ENCODE measurements at regions not wholly inside any gene's neighbourhood (a gene's known extent, or its start where the extent isn't known, plus 50 kb on each side); places are given as distances from the start of the nearest gene placed in this dataset.
A peak's percentile ranks its signal among the peaks of the same experiment; 100 is the strongest.

DNA sequence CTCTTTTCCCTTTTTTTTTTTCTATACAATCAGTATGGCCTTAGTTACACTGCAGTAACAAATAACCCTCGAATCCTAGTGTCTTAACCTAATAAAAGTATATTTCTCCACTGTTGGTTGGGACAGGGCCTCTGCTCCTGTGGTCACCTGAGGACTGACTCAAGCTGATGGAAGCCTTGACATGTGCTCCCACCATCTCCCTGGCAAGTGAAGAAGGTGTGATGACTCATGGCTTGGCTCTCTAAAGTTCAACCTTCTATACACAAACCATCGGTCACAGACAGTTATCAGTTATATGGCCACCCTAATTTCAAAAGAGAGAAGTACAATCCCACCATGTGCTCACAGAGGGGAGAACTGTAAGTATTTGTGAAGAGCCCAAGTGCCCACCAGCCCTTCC lies 65.8 kb upstream of the CACNA2D3 start:
- TF ChIP-seq CTCF (IDR thresholded peaks at IDR 0.05; ENCODE audit: insufficient read depth, low read depth, low read length) = no peak
- TF ChIP-seq EZH2 (IDR thresholded peaks at IDR 0.05; ENCODE audit: insufficient read depth, low read length) = no peak
- Mint-ChIP-seq H3K27ac (ENCODE audit: unreplicated experiment) (no peak overlapping the region), H3K4me3 (ENCODE audit: unreplicated experiment) (no peak overlapping the region), H3K27me3 (ENCODE audit: low read depth, unreplicated experiment) (peaks cover 13% of the 10 kb centered on the region), H3K4me1 (ENCODE audit: low read depth, unreplicated experiment) (no peaks in the 10 kb centered on the region), H3K9me3 (ENCODE audit: unreplicated experiment) (no peaks in the 10 kb centered on the region), H3K36me3 (ENCODE audit: low read depth, unreplicated experiment) (no peaks in the 10 kb centered on the region)
- Histone ChIP-seq H3K27ac (ENCODE audit: low read depth, low read length) (no peak overlapping the region), H3K4me3 (ENCODE audit: insufficient read depth, low read depth, low read length) (no peak overlapping the region), H4K20me1 (ENCODE audit: insufficient read depth, low read length) (no peaks in the 10 kb centered on the region), H3K9me3 (ENCODE audit: insufficient read depth, low read depth, low read length) (no peaks in the 10 kb centered on the region), H3K4me2 (ENCODE audit: low read length) (no peak overlapping the region), H3K36me3 (ENCODE audit: insufficient read depth, low read length) (no peaks in the 10 kb centered on the region), H3K9ac (ENCODE audit: low read length) (no peak overlapping the region), H3K4me1 (ENCODE audit: insufficient read depth, low read length) (no peaks in the 10 kb centered on the region), H3K27me3 (ENCODE audit: insufficient read depth, low read length) (peaks cover 2% of the 10 kb centered on the region), H2AFZ (ENCODE audit: low read depth, low read length) (no peak overlapping the region), H3K79me2 (ENCODE audit: insufficient read depth, low read length) (no peaks in the 10 kb centered on the region)
- FAIRE-seq (no peak), DNase-seq (ENCODE audit: low read depth) (peak; percentile 47)

DNA sequence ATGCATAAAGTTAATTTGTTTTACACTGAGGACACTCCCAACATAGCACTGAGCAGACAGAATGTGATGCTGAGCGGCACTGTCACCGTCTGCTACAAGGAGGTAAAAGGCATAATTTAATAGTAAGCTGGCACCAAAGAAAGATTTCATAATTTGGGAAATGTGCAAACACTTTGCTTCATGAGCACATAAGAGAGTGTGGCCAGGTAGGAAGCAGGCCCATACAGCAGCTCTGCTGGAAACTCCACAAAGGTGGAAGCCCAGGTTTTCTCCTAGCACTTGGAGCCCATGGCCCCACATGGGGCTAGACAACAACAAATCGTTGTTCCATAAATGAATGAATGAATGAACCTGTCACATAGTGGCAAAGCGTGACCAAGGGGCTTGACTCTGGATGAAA lies 68.5 kb upstream of the CACNA2D3 start:
- TF ChIP-seq EZH2 (IDR thresholded peaks at IDR 0.05; ENCODE audit: insufficient read depth, low read length) = no peak
- no peak for TF ChIP-seq CTCF (IDR thresholded peaks at IDR 0.05; ENCODE audit: insufficient read depth, low read depth, low read length)
- Histone ChIP-seq H3K4me3 (ENCODE audit: insufficient read depth, low read depth, low read length) (no peak overlapping the region), H3K4me2 (ENCODE audit: low read length) (no peak overlapping the region), H3K27me3 (ENCODE audit: insufficient read depth, low read length) (peaks cover 2% of the 10 kb centered on the region), H3K9ac (ENCODE audit: low read length) (no peak overlapping the region), H3K4me1 (ENCODE audit: insufficient read depth, low read length) (no peaks in the 10 kb centered on the region), H4K20me1 (ENCODE audit: insufficient read depth, low read length) (no peaks in the 10 kb centered on the region), H3K79me2 (ENCODE audit: insufficient read depth, low read length) (no peaks in the 10 kb centered on the region), H3K27ac (ENCODE audit: low read depth, low read length) (no peak overlapping the region), H3K36me3 (ENCODE audit: insufficient read depth, low read length) (no peaks in the 10 kb centered on the region), H3K9me3 (ENCODE audit: insufficient read depth, low read depth, low read length) (no peaks in the 10 kb centered on the region), H2AFZ (ENCODE audit: low read depth, low read length) (no peak overlapping the region)
- FAIRE-seq = no peak
- no peaks in the 10 kb centered on the region for H3K36me3 Mint-ChIP-seq (ENCODE audit: low read depth, unreplicated experiment)
- no peak for DNase-seq (ENCODE audit: low read depth)
- no peak overlapping the region for H3K4me3 Mint-ChIP-seq (ENCODE audit: unreplicated experiment)
- no peaks in the 10 kb centered on the region for H3K4me1 Mint-ChIP-seq (ENCODE audit: low read depth, unreplicated experiment)
- H3K27ac Mint-ChIP-seq (ENCODE audit: unreplicated experiment) = no peak overlapping the region
- no peaks in the 10 kb centered on the region for H3K9me3 Mint-ChIP-seq (ENCODE audit: unreplicated experiment)
- peaks cover 23% of the 10 kb centered on the region for H3K27me3 Mint-ChIP-seq (ENCODE audit: low read depth, unreplicated experiment)

DNA sequence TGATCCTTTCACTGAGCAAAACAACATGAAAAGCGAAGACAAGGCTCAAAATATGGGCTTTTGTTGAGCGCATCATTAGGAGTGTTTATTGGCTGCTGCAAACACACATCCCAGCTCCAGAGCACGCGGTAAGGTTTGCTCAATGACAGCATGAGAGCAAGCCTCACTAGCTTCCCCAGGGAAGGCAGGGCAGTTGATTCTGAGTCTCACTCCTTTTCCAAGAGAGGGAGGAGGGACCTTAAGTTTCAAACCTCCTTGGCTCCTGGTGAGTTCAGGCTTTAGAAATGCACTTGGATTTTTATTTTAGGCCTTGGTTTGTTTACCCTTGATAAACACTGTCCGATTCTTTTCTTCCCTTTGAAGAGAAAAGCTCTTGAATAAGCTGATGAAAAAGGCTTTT lies 69.1 kb upstream of the CACNA2D3 start:
- FAIRE-seq = no peak
- H3K4me3 Mint-ChIP-seq (ENCODE audit: unreplicated experiment) = no peak overlapping the region
- peak; percentile 2 for DNase-seq (ENCODE audit: low read depth)
- no peak overlapping the region for H3K27ac ChIP-seq (ENCODE audit: low read depth, low read length)
- H3K4me1 ChIP-seq (ENCODE audit: insufficient read depth, low read length) = no peaks in the 10 kb centered on the region
- no peak overlapping the region for H3K9ac ChIP-seq (ENCODE audit: low read length)
- no peak overlapping the region for H3K27ac Mint-ChIP-seq (ENCODE audit: unreplicated experiment)
- H3K4me1 Mint-ChIP-seq (ENCODE audit: low read depth, unreplicated experiment) = no peaks in the 10 kb centered on the region
- no peaks in the 10 kb centered on the region for H3K36me3 ChIP-seq (ENCODE audit: insufficient read depth, low read length)
- no peaks in the 10 kb centered on the region for H3K36me3 Mint-ChIP-seq (ENCODE audit: low read depth, unreplicated experiment)
- H3K27me3 ChIP-seq (ENCODE audit: insufficient read depth, low read length) = peaks cover 2% of the 10 kb centered on the region
- TF ChIP-seq CTCF (IDR thresholded peaks at IDR 0.05; ENCODE audit: insufficient read depth, low read depth, low read length) = no peak
- no peak for TF ChIP-seq EZH2 (IDR thresholded peaks at IDR 0.05; ENCODE audit: insufficient read depth, low read length)
- H3K27me3 Mint-ChIP-seq (ENCODE audit: low read depth, unreplicated experiment) = peaks cover 25% of the 10 kb centered on the region
- no peak overlapping the region for H2AFZ ChIP-seq (ENCODE audit: low read depth, low read length)
- no peaks in the 10 kb centered on the region for H3K9me3 ChIP-seq (ENCODE audit: insufficient read depth, low read depth, low read length)
- H4K20me1 ChIP-seq (ENCODE audit: insufficient read depth, low read length) = no peaks in the 10 kb centered on the region
- H3K9me3 Mint-ChIP-seq (ENCODE audit: unreplicated experiment) = no peaks in the 10 kb centered on the region
- H3K4me3 ChIP-seq (ENCODE audit: insufficient read depth, low read depth, low read length) = no peak overlapping the region
- H3K4me2 ChIP-seq (ENCODE audit: low read length) = no peak overlapping the region
- no peaks in the 10 kb centered on the region for H3K79me2 ChIP-seq (ENCODE audit: insufficient read depth, low read length)

Measured in astrocyte (in vitro differentiated cells and primary cell).